H4 (cell line): ENCODE measurements at regions not wholly inside any gene's neighbourhood (a gene's known extent, or its start where the extent isn't known, plus 50 kb on each side); places are given as distances from the start of the nearest gene placed in this dataset.
"Not testable (repeated sequence)": the region's sequence is repeated elsewhere in the genome, so short reads cannot be mapped to it uniquely, and the experiment has no call there.

Experiments
- DNase-seq: peaks from one replicate; pipeline ENCODE4 v3.0.0-alpha.2; 2015; ENCODE audit warnings: low spot score

DNA sequence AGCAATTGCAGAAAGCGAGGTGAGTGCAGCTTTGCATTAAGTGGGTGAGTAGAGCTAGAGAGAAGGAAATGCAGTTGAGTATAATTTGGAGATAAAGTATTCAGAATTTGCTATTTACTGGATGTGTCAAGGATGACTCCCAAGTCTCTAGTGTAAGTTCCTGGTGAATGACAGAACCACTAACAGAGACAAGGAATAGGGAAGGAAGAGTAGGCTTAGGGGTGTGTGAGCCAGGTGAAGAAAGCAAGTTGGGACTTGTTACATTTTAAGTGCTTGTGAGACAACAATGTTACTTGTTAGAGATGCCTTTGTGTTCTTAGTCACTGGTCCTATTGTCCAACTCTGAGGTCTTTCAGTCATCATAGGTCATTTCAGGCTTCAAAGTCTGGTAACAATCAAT is 70.8 kb downstream of the TBC1D26 start:
- DNase-seq = not testable (repeated sequence)

DNA sequence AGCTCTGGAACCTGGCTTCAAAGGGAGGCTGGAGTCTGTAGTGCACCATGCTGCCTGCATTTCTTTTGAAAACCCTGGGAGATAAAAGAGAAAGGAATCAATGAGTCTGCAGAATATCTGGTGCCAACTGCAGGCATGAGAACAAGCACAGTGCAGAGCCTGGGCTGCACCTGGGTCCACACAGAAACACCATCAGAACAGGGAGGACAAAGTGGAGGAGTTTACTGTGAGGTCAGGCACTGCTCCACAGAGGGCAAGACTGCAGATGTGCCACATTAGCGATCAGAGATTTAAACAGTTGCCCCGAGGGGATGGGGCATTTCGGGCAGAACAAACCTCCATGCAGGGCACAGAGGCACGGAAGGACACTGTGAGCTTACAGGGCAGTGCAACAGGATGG is 74.7 kb downstream of the TBC1D26 start:
- not testable (repeated sequence) for DNase-seq

DNA sequence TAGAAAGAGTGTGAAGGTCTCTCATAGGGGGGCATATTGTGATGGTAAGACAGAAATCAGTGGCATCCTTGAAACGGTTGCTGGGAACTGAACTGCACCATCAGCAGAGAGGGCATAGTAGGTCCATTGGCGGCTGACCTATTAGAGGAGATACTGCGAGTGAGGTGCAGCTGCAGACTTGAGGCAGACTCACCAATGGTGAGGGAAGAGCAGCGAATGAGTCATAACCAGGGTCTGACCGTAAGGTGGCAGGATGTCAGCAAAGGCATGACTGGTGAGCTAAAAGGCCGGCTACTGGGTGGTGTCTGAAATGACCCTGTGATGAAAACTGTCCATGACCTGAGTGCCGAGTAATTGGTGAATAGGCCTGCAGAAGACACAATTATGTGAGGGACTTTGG is 81.3 kb downstream of the TBC1D26 start:
- DNase-seq = not testable (repeated sequence)

DNA sequence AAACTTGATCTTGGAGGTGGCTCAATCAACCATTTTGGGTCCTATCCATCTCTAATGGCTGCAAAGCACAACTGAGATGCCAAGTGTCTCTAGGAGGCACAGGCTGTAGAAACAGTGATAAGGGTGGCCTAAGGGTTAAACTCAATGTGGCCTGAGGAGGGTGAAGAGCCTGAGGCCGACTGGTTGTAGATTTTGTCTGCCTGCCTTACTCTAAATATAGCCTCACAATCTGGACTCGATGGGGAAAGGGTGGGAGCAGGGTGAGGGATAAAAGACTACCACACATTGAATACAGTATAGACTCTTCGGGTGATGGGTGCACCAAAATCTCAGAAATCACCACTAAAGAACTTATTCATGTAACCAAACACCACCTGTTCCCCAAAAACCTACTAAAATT is 81.9 kb downstream of the TBC1D26 start:
- DNase-seq = not testable (repeated sequence)

DNA sequence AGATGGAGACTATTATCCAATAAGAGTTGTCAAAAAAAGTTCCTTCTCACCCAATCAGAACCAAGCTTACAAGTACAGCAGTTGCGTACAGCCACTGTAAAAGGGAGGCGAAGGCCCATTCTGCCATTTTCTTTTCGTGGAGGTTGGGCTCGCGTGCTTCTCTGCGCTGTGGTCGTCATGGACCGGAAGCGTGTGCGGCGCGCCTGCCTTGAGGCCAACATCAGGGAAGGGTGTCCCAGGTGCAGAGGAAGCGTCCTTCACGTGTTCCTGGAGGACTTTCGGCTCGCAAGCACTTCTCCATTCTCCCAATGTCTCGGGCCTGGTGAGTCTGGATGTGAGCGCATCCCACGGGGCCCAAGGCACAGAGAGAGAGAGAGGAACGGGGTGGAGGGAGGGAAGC is 85.8 kb downstream of the TBC1D26 start:
- DNase-seq = not testable (repeated sequence)

DNA sequence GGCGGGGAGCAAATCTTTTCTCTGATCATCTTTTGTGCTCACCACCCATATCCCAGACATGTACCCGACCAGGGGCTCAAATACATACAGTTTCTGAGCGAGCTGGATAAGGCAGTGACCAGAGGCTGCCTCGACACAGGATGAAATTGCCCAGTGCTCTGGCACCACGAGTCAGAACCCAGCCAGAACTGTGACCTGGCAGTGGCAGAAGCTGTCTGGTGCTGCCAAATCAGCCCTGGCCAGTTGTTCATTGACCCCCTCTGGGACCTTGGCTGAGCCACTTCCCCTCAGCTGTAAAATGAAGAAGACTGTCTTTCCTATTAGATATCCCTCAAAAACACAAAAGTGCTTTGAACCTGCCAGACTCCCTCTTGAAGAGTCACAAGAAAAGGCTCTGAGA is 90.2 kb downstream of the TBC1D26 start:
- not testable (repeated sequence) for DNase-seq

DNA sequence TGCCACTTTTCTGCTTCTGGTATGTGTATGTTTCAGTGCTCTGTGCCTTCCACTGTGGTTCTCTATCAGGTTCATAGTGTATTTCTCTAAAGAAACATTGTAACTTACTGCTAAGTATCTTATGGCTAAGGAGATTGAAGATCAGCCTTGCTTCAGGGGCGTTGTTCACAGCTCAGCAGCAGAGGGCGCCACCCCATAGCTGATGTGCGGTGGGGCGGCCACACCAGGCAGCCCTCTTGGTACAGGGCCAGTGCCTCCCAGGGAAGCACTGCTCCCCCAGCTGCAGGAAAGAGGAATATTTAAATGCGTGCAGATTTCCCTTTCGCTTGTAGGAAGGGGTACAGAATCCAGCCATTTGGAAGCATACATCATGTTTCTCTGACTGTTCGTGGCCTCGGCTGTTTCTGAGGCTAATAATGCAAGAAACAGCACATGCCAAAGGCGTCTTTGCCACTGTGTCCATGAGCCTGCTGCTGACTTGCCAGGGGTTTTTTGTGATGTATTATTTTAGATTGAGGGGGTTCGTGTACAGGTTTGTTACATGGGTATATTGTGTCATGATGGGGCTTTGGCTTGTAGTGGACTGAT is 96.7 kb downstream of the TBC1D26 start:
- DNase-seq = peak; percentile 63

DNA sequence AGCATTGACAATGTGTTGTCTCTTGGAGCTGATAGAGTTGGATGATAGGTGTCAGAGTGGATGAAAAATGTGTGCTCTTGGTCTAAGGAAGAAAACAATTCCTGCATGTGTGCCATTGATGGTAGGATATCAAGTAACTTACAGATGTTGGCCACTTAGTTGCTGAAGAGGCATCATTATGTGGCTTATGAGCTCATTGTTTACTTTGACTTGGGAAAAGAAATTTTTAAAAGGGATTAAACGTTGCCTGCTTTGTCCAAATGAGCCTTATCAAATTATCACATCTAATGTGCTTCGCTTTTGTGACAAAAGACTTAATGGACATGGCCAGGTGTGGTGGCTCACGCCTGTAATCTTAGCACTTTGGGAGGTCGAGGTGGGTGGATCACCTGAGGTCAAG is 98.1 kb downstream of the TBC1D26 start:
- DNase-seq = peak; percentile 51

DNA sequence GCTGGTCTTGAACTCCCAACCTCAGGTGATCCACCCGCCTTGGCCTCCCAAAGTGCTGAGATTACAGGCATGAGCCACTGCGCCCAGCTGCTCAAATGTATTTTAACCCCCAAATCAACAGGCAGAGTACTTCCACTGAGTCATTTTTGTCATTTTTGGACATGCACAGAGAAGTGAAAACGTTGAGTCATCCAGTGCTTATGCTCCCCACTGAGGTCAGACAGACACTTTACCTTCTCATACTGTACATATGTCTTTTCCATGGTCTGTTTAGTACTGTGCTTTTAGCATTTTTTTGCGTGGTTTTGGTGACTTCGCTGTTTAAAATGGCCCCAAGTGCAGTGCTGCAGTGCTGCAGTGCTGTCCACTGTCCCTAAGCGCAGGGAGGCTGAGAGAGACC is 99.1 kb downstream of the TBC1D26 start:
- peak; percentile 22 for DNase-seq

DNA sequence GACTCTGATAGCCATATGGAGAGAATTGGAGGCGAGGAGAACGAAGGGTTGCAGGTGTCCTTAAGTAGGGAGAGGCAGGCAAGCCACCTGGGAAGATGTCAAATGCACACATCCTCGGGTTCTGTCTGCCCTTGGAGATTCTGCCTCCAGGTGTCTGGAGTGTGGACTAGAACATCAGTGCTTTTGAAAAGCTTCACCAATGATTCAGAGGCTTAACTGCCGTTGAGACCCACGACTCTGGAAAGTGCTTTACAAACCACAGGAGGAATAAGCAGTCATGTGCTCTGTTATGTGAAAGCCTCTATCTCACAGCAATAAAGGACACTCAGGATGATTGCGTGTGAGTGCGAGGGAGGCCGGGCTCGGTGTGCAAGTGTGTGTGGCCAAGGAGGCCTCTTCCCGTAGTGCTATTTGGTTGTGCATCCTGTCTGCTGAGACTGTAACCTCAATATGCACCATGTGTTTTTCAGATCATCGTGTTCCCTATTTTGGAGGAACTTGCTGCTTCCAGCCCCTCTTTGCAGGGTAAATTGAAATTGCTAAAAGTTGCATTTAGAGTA is 100.9 kb downstream of the TBC1D26 start:
- not testable (repeated sequence) for DNase-seq

DNA sequence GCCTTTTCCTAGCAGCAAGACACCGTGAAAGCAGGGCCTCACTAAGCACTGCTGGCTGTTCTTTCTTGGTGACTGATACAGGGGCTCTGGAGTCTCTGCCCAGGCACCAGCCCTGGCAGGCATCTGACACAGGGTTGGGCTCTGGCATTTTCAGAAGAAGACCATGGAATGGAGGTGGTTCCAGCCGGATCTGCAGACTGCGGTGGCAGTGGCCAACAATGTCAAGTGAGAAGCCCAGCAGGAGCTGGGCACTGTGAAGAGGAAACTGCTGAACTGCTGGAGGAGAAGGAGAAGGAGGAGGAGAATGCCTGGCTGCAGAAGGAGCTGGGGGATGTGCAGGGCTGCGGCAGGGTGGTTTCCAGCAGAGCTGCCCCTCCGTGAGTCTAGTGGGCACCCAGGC is 101.8 kb downstream of the TBC1D26 start:
- DNase-seq = not testable (repeated sequence)

DNA sequence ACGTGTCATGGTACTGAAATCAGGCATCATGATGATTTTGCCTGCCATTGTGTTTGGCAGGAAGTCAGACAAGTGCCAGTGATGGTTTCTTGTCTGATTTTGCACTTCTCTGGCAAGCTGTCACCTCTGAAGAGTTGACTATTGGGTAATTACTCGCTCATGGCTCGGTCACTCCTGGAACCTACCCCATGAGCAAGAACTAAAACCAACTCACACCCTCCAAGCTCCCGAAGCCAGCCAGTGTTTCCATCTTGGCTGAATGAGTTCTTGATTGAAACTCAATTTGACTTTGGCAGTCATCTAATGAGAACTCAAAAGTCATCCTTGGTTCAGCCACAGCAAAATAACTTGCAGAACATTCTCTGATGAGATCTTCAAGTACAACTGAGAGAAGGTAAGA is 103.4 kb downstream of the TBC1D26 start:
- DNase-seq = not testable (repeated sequence)

DNA sequence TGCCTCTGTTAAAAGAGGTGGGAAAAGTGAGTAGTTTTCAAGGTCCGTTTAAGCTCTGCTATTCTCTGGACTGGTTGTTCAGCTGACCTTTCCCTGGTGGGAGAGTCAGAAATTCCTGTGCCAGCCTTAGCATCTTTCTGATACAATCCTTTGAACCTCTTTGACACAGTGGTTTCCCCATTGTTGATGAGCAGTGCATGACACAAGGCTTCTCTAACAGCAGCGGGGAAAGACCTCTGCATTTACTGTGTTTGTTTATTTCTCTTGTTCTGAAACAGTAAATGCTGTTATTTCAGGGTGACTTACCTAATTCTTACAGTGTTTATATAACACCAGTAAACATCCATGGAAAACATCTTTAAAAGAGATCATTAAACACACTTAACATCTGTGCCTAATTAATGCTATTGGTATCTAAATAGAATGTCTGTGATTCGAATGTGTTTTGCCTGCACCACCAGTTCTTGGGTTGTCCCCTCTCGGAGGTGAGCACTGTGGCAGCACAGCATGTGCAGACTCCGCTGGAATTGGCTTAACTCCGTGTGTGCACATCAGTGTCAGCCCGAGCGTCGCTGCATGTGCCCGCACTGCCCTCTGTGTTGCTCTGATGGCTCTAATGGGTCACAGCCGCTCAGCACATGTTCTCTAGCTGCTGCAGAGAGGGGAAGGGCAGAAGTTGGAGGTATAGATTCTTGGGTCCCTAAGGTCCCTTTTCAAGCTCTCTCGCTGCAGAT is 104.3 kb downstream of the TBC1D26 start:
- not testable (repeated sequence) for DNase-seq

DNA sequence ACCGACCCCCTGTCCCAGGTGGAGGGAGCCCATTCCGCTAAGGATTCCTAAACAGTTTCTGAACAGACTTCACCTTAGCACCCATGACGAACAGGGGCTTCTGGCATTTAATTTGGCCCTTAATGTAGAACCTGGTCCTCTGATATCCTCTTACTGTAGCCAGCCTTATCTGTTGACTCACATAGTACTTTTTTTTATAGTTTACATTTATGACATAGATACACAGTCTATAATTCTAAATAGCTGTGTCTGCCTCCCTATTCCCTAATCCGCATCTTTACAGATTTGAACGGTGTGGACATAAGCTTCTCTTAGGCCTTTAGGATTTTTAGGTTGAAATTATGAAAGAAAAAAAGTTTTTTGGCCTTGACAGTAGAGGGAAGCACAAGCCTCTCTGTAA is 104.9 kb downstream of the TBC1D26 start:
- not testable (repeated sequence) for DNase-seq

DNA sequence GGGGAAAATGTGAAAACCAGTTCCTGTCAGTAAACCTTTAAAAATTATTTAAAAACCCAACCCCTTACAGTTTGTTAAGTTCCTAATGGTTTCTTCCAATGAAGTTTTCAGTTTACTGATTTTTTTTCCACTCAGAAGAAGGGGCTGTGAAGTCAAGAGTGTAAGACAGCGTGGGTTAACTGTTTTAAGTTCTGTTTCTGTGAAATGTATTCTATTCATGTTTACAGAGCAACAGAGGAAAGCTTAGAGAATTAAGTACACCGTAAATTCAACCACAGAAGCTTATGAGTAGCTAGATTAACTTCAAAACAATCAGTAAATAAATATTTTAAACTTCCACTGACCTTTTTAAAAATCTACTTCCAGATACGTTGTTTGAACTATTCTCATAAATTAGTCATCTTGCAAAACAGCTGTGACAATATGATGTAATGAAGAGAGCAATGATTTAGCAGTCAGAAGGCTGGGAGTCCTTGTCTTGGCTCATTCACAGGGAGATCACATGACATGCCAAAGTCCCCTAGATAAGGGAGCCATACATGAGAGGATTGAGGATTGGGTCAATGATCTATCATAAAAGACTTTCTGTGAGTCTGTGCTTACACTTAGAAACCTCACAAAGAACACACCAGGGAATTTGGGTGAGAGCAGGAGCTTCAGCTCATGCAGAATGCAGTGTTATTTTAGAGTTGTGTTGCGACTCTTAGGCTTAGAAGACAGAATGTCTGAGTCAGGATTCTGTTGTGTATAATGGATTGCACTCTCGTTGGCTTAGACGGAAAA is 97.3 kb upstream of the ADORA2B start:
- peak; percentile 23 for DNase-seq

DNA sequence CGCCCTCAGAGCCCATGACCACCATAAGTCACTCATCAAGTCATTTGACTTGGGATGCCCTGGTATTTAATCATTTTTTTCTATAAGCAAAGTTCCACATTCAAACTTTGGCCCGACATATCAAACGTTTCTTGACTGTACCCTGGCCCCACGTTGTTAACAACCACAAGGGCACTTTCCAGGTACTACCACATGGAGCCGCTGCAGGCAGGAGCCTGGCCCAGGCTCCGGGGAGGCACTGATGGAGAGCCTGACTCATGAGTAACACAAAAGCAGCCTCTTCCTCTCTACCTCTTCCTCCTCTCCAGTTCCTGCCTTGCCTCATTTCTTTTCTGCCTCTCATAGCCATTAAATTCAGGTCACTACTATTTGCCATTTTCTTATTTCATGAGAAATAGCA is 95.9 kb upstream of the ADORA2B start:
- not testable (repeated sequence) for DNase-seq

DNA sequence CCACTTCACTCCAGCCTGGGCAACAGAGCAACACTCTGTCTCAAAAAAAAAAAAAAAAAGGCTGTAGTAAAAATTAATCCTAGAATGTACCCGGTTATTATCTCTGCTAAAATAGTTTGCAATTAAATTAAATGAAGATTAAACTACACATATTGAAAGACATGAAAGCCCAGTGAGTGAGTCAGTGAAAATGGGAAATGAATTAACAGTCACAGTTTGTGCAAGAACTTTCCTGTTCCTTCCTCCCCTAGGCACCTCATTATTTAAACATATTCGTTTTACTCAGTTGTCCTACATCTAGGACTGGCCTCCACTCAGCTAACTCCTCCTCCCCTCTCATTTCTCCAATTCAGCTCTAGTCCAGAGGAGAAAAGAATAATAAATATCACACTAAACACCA is 94.9 kb upstream of the ADORA2B start:
- DNase-seq = not testable (repeated sequence)

DNA sequence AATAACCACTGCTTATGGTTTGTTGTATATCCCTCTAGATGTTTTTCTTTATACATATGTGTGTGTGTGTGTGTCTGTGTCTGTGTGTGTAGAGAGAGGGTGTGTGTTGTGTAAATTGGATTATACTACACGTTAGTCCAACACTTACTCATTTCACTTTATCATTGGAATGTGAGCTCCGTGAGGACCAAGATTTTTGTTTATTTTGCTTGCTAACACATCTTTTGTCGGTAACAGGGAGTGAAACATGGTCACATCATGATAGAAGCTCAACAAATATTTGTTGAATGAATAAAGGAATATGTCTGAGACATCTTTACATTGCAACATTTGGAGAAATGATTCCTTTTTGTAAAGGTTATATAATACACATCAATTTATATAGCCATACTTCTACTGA is 94.2 kb upstream of the ADORA2B start:
- DNase-seq = not testable (repeated sequence)

DNA sequence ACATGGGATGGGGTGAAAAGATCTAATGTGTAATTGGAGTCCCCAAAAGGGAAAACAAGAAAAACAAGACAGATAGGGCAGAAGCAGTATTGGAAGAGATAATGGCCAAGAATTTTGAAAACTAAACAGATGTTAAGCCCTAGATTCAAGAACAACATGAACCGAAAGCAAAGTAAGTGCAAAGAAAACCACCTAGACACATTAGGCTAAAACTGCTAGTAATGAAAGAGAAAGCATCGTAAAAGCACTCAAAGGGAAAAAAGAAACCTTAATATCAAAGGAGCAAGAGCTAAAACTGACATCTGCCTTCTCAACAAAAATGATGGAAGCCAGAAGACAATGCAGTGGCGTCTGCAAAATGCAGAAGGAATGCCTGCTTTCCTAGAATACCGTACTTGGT is 92.1 kb upstream of the ADORA2B start:
- not testable (repeated sequence) for DNase-seq

DNA sequence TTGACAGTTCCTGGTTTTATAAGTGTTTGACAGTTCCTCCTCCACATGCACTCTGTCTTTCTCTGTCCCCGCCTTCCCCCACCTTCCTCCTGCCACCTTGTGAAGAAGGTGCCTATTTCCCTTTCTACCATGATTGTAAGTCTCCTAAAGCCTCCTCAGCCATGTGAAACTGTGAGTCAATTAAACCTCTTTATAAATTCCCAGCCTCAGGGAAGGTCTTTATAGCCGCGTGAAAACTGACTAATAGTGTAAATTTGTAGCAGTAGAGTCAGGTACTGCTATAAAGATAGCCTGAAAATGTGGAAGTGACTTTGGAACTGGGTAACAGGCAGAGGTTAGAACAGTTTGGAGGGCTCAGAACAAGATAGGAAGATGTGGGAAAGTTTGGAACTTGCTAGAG is 88.7 kb upstream of the ADORA2B start:
- not testable (repeated sequence) for DNase-seq

DNA sequence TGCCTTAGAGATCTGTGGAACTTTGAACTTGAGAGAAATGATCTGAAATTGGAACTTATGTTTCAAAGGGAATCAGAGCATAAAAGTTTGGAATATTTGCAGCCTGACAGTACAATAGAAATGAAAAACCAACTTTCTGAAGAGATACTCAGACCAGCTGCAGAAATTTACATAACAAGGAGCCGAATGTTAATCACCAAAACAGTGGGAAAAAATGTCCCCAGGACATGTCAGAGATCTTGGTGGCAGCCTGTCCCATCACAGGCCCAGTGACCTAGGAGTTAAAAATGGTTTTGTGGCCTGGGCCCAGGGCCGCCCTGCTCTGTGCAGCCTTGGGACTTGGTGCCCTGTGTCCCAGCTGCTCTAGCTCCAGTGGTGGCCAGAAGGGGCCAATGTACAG is 88.2 kb upstream of the ADORA2B start:
- not testable (repeated sequence) for DNase-seq

DNA sequence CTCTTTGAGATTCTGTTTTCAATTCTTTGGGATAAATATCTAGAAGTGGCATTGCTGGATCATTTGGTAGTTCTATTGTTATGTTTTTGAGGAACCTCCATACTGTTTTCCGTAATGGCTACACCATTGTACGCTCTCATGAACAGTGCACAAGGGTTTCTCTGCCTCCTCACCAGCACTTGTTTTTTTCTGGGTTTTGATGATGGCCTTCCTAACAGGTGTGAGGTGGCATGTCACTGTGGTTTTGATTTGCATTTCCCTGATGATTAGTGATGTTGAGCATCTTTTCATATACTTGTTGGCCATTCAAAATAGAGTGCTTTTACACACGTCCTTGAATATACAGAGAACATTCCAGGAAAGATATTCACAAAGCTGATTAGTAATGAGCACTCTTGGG is 86.8 kb upstream of the ADORA2B start:
- not testable (repeated sequence) for DNase-seq
